ENCODE measurements at regions not wholly inside any gene's neighbourhood (a gene's known extent, or its start where the extent isn't known, plus 50 kb on each side); places are given as distances from the start of the nearest gene placed in this dataset.

- TF ChIP-seq CTCF (IDR thresholded peaks at IDR 0.05; ENCODE audit: poor library complexity) (no peak), EZH2 (IDR thresholded peaks at IDR 0.05; ENCODE audit: borderline replicate concordance) (no peak)
Measured at GRCh38 chr2:193334401-193334800, 1139.7 kb upstream of the TMEFF2 start.

Data from hepatocyte (in vitro differentiated cells).